Endodermal cell (in vitro differentiated cells): ENCODE measurements at regions not wholly inside any gene's neighbourhood (a gene's known extent, or its start where the extent isn't known, plus 50 kb on each side); places are given as distances from the start of the nearest gene placed in this dataset.

Experiments used
- DNase-seq: peaks from one replicate; pipeline ENCODE4 v3.0.0-alpha.2; 2017
- H3K27ac ChIP-seq: 2 replicates; pipeline ENCODE4 v1.5.1; 2013; ENCODE audit warnings: mild to moderate bottlenecking, low read depth, low read length, moderate library complexity
- H3K27me3 ChIP-seq: 2 replicates; pipeline ENCODE4 v1.6.1; 2013; ENCODE audit warnings: mild to moderate bottlenecking, low read length, moderate library complexity; ENCODE audit not compliant: insufficient read depth, control insufficient read depth, poor library complexity, severe bottlenecking
- H3K36me3 ChIP-seq: 2 replicates; pipeline ENCODE4 v1.7.0; 2013; ENCODE audit warnings: mild to moderate bottlenecking, low read length, moderate library complexity; ENCODE audit not compliant: control insufficient read depth, insufficient read depth
- H3K4me1 ChIP-seq: one replicate; pipeline ENCODE4 v1.7.0; 2013; ENCODE audit warnings: low read length; ENCODE audit not compliant: control insufficient read depth, insufficient read depth
- H3K4me3 ChIP-seq: 2 replicates; pipeline ENCODE4 v1.5.1; 2013; ENCODE audit warnings: mild to moderate bottlenecking, low read length, moderate library complexity
- H3K9ac ChIP-seq: 2 replicates; pipeline ENCODE4 v1.6.1; 2013; ENCODE audit warnings: mild to moderate bottlenecking, low read length, moderate library complexity; ENCODE audit not compliant: poor library complexity, severe bottlenecking; ENCODE audit errors: extremely low read depth
- H3K9me3 ChIP-seq: 2 replicates; pipeline ENCODE4 v1.6.1; 2013; ENCODE audit warnings: mild to moderate bottlenecking, low read length, moderate library complexity; ENCODE audit not compliant: control insufficient read depth
- H3K27ac Mint-ChIP-seq: 2 replicates; pipeline ENCODE4 v1.8.0; 2020; ENCODE audit warnings: mixed read lengths
- H3K27me3 Mint-ChIP-seq: 2 replicates; pipeline ENCODE4 v1.8.0; 2021; ENCODE audit warnings: mild to moderate bottlenecking, mixed read lengths; ENCODE audit not compliant: insufficient read depth
- H3K36me3 Mint-ChIP-seq: 2 replicates; pipeline ENCODE4 v1.8.0; 2020; ENCODE audit warnings: low read depth, mixed read lengths
- H3K4me1 Mint-ChIP-seq: 2 replicates; pipeline ENCODE4 v1.8.0; 2020; ENCODE audit warnings: mixed read lengths
- H3K4me3 Mint-ChIP-seq: 2 replicates; pipeline ENCODE4 v1.8.0; 2020; ENCODE audit warnings: mild to moderate bottlenecking, moderate library complexity, mixed read lengths
- H3K9me3 Mint-ChIP-seq: 2 replicates; pipeline ENCODE4 v1.8.0; 2020; ENCODE audit warnings: mild to moderate bottlenecking, mixed read lengths
- WGBS, 2 experiments: methylation state at CpG; one replicate each; pipeline versions ENCODE4 v1.1.5 to v1.1.7; 2013; ENCODE audit warnings: missing lambda C conversion rate in 2 of 2, mixed read lengths in 1 of 2; ENCODE audit not compliant: insufficient coverage in 1 of 2, insufficient read length in 1 of 2; 5-methylcytosine and 5-hydroxymethylcytosine counted together
- TF ChIP-seq, protein P1 (sequence below): fragments of 200-600 bp; sonication (generic); conservative IDR thresholded peaks from 2 replicates; pipeline ENCODE4 v1.5.0; 2021; ENCODE audit warnings: antibody characterized with exemption, mild to moderate bottlenecking

DNA sequence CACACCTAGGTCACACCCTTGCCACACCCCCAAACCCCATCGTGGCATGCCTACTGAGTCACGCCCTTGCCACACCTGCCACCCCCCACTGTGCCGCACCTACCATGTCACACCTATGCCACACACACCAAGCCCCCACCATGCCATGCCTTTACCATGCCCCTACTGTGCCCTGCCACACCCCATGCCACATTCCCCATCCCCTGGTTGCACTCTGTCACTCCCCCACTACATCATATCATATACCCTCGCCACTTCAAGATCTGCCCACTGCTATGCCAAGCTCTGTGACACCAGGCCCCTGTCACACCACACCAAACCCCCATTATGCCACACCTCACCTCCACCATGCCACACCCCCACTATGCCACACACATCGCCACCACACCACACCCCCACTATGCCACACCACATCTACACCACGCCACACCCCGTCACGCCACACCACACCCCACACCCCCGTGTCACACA lies 101.2 kb downstream of the OLFM1 start:
- no peaks in the 10 kb centered on the region for H3K36me3 Mint-ChIP-seq
- H3K4me3 Mint-ChIP-seq, result no peak overlapping the region
- Histone ChIP-seq H3K27ac (no peak overlapping the region), H3K9ac (no peak overlapping the region), H3K9me3 (no peaks in the 10 kb centered on the region), H3K36me3 (no peaks in the 10 kb centered on the region), H3K4me3 (no peak overlapping the region), H3K4me1 (no peaks in the 10 kb centered on the region), H3K27me3 (no peaks in the 10 kb centered on the region)
- no peaks in the 10 kb centered on the region for H3K9me3 Mint-ChIP-seq
- H3K4me1 Mint-ChIP-seq, result peaks cover 10% of the 10 kb centered on the region
- TF ChIP-seq, protein P1, sequence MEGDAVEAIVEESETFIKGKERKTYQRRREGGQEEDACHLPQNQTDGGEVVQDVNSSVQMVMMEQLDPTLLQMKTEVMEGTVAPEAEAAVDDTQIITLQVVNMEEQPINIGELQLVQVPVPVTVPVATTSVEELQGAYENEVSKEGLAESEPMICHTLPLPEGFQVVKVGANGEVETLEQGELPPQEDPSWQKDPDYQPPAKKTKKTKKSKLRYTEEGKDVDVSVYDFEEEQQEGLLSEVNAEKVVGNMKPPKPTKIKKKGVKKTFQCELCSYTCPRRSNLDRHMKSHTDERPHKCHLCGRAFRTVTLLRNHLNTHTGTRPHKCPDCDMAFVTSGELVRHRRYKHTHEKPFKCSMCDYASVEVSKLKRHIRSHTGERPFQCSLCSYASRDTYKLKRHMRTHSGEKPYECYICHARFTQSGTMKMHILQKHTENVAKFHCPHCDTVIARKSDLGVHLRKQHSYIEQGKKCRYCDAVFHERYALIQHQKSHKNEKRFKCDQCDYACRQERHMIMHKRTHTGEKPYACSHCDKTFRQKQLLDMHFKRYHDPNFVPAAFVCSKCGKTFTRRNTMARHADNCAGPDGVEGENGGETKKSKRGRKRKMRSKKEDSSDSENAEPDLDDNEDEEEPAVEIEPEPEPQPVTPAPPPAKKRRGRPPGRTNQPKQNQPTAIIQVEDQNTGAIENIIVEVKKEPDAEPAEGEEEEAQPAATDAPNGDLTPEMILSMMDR, result no peak
- no peaks in the 10 kb centered on the region for H3K27me3 Mint-ChIP-seq
- DNase-seq, result no peak
- 95 to 100% methylated on average over 1 to 7 of the region's 9 CpGs for WGBS, 2 experiments
- H3K27ac Mint-ChIP-seq, result no peak overlapping the region

DNA sequence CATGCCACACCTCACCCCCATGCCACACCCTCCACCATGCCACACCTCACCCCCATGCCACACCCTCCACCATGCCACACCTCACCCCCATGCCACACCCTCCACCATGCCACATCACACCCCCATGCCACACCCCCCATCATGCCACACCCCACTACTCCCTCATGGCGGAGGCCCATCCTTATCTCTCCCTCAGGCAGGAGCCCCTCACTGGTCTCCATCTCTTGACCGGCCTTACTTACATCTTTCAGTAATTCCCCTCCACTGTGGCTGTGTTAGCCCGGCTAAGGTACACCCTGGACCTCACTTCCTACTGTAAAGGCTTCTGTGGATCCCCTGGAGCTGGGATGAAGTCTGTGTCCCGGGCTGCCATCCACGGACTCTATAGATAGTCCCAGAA lies 102.0 kb downstream of the OLFM1 start:
- TF ChIP-seq, protein P1, result no peak
- DNase-seq, result no peak
- Mint-ChIP-seq H3K9me3 (no peaks in the 10 kb centered on the region), H3K4me3 (no peak overlapping the region), H3K36me3 (no peaks in the 10 kb centered on the region), H3K27ac (no peak overlapping the region), H3K27me3 (no peaks in the 10 kb centered on the region), H3K4me1 (peaks cover 10% of the 10 kb centered on the region)
- H3K9me3 ChIP-seq, result no peaks in the 10 kb centered on the region
- no peaks in the 10 kb centered on the region for H3K36me3 ChIP-seq
- 91 to 100% methylated on average over 2 to 5 of the region's 5 CpGs for whole genome bisulfite sequencing, 2 experiments
- no peak overlapping the region for H3K27ac ChIP-seq
- no peaks in the 10 kb centered on the region for H3K27me3 ChIP-seq
- H3K9ac ChIP-seq, result no peak overlapping the region
- H3K4me1 ChIP-seq, result no peaks in the 10 kb centered on the region
- H3K4me3 ChIP-seq, result no peak overlapping the region

DNA sequence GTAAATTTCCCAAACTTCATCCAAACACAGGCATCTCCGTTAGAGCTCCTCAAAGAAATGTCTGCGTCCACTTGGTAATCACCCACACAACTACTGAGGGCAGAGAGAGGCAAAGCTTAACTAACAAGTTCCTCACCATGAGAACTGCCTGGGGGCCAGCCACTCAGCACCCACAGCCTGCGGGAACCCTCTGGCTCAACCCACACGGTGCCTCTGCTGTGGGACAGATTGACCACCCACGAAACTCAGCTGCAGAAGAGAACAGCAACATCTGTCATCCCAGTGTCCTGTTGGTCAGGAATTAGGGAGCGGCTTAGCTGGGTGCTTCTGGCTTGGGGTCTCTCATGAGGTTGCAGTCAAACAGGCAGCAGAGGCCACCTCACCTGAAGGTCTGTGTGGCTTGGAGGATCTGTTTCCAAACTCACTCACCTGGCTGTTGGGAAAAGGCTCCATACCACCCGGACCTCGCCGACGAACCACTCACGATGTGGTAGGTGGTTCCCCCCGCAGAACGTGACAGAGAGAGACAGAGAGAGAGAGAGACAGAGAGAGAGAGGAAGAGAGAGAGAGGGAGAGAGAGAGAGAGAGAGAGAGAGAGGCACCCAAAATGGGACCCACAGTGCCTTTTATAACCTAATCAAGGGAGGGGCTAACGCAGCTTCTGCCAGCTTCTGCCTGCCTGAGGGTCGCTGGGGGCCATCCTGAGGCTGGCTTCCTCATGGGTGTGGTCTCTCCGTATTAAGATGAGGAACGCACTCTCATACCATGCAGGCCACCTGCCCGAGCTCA lies 103.5 kb downstream of the OLFM1 start:
- H3K4me1 Mint-ChIP-seq, result peaks cover 10% of the 10 kb centered on the region
- no peaks in the 10 kb centered on the region for H3K36me3 ChIP-seq
- H3K9me3 ChIP-seq, result no peaks in the 10 kb centered on the region
- no peaks in the 10 kb centered on the region for H3K9me3 Mint-ChIP-seq
- H3K4me1 ChIP-seq, result no peaks in the 10 kb centered on the region
- H3K4me3 ChIP-seq, result no peak overlapping the region
- no peaks in the 10 kb centered on the region for H3K36me3 Mint-ChIP-seq
- H3K27ac Mint-ChIP-seq, result no peak overlapping the region
- no peaks in the 10 kb centered on the region for H3K27me3 ChIP-seq
- no peak overlapping the region for H3K4me3 Mint-ChIP-seq
- no peak for DNase-seq
- no peaks in the 10 kb centered on the region for H3K27me3 Mint-ChIP-seq
- TF ChIP-seq, protein P1, result no peak
- H3K27ac ChIP-seq, result no peak overlapping the region
- 92 to 93% methylated on average over 7 to 18 of the region's 18 CpGs for WGBS, 2 experiments
- H3K9ac ChIP-seq, result no peak overlapping the region
